H9 (cell line): ENCODE measurements at regions not wholly inside any gene's neighbourhood (a gene's known extent, or its start where the extent isn't known, plus 50 kb on each side); places are given as distances from the start of the nearest gene placed in this dataset.

ENCODE experiments used
- DNase-seq: peaks from one replicate; pipeline ENCODE4 v3.0.0-alpha.2; 2017
- H2AFZ ChIP-seq: one replicate; pipeline ENCODE4 v1.6.1; 2013; ENCODE audit warnings: mild to moderate bottlenecking, low read length, control low read depth, moderate library complexity
- H2AK5ac ChIP-seq: 2 replicates; pipeline ENCODE4 v1.6.1; 2013; ENCODE audit warnings: low read length, control low read depth, mixed read lengths; ENCODE audit not compliant: insufficient read length
- H2BK120ac ChIP-seq: one replicate; pipeline ENCODE4 v1.6.1; 2013; ENCODE audit warnings: low read depth, mild to moderate bottlenecking, low read length, control low read depth, inconsistent platforms; ENCODE audit not compliant: poor library complexity, severe bottlenecking
- H2BK12ac ChIP-seq: 2 replicates; pipeline ENCODE4 v1.6.1; 2013; ENCODE audit warnings: low read length, control low read depth, mixed read lengths, low read depth; ENCODE audit not compliant: insufficient read length
- H2BK15ac ChIP-seq: 2 replicates; pipeline ENCODE4 v1.6.1; 2013; ENCODE audit warnings: low read depth, low read length, control low read depth
- H2BK20ac ChIP-seq: one replicate; pipeline ENCODE4 v1.6.1; 2013; ENCODE audit warnings: low read depth, mild to moderate bottlenecking, low read length, control low read depth, inconsistent platforms; ENCODE audit not compliant: poor library complexity, severe bottlenecking
- H2BK5ac ChIP-seq: 2 replicates; pipeline ENCODE4 v1.6.1; 2013; ENCODE audit warnings: low read length, control low read depth, mixed read lengths; ENCODE audit not compliant: insufficient read length
- H3K14ac ChIP-seq: 2 replicates; pipeline ENCODE4 v1.6.1; 2013; ENCODE audit warnings: low read length, control low read depth; ENCODE audit not compliant: insufficient read depth
- H3K18ac ChIP-seq: 2 replicates; pipeline ENCODE4 v1.6.1; 2013; ENCODE audit warnings: low read depth, mild to moderate bottlenecking, mixed read lengths, low read length, control low read depth; ENCODE audit not compliant: insufficient read length
- H3K23ac ChIP-seq: 2 replicates; pipeline ENCODE4 v1.6.1; 2013; ENCODE audit warnings: low read length, control low read depth, mixed read lengths, low read depth; ENCODE audit not compliant: insufficient read length
- H3K23me2 ChIP-seq: 2 replicates; pipeline ENCODE4 v1.6.1; 2013; ENCODE audit warnings: low read depth, mild to moderate bottlenecking, mixed read lengths, low read length, control low read depth; ENCODE audit not compliant: insufficient read length, poor library complexity, severe bottlenecking
- H3K27ac ChIP-seq: 2 replicates; pipeline ENCODE4 v1.5.1; 2013; ENCODE audit warnings: low read length, control low read depth, mixed read lengths, low read depth; ENCODE audit not compliant: insufficient read length
- H3K27me3 ChIP-seq: 2 replicates; pipeline ENCODE4 v1.6.1; 2013; ENCODE audit warnings: low read length, control low read depth, inconsistent platforms; ENCODE audit not compliant: insufficient read depth
- H3K4ac ChIP-seq: 2 replicates; pipeline ENCODE4 v1.6.1; 2013; ENCODE audit warnings: low read depth, mild to moderate bottlenecking, control low read depth, inconsistent platforms, low read length, moderate library complexity
- H3K4me1 ChIP-seq: 2 replicates; pipeline ENCODE4 v1.6.1; 2013; ENCODE audit warnings: low read length, control low read depth, inconsistent platforms; ENCODE audit not compliant: insufficient read depth
- H3K4me2 ChIP-seq: 2 replicates; pipeline ENCODE4 v1.6.1; 2013; ENCODE audit warnings: low read length, control low read depth, mixed read lengths; ENCODE audit not compliant: insufficient read length, insufficient read depth
- H3K56ac ChIP-seq: 2 replicates; pipeline ENCODE4 v1.6.1; 2013; ENCODE audit warnings: low read depth, mild to moderate bottlenecking, mixed read lengths, low read length, control low read depth; ENCODE audit not compliant: insufficient read length
- H3K79me1 ChIP-seq: 2 replicates; pipeline ENCODE4 v1.6.1; 2013; ENCODE audit warnings: low read depth, mild to moderate bottlenecking, moderate library complexity, low read length, control low read depth, inconsistent platforms; ENCODE audit not compliant: insufficient read depth, poor library complexity, severe bottlenecking
- H3K79me2 ChIP-seq: 2 replicates; pipeline ENCODE4 v1.6.1; 2013; ENCODE audit warnings: low read length, control low read depth, inconsistent platforms; ENCODE audit not compliant: insufficient read depth
- H3K9ac ChIP-seq: 2 replicates; pipeline ENCODE4 v1.6.1; 2013; ENCODE audit warnings: low read length, control low read depth, mixed read lengths; ENCODE audit not compliant: insufficient read length; ENCODE audit errors: extremely low read depth
- H3K9me3 ChIP-seq: one replicate; pipeline ENCODE4 v1.6.1; 2013; ENCODE audit warnings: low read depth, low read length, inconsistent platforms; ENCODE audit not compliant: control insufficient read depth
- H3T11ph ChIP-seq: one replicate; pipeline ENCODE4 v1.6.1; 2013; ENCODE audit warnings: mild to moderate bottlenecking, low read length, control low read depth, inconsistent platforms
- H4K20me1 ChIP-seq: one replicate; pipeline ENCODE4 v1.6.1; 2013; ENCODE audit not compliant: control insufficient read depth, insufficient read length, insufficient read depth
- H4K5ac ChIP-seq: 2 replicates; pipeline ENCODE4 v1.6.1; 2013; ENCODE audit warnings: low read depth, mild to moderate bottlenecking, mixed read lengths, low read length, control low read depth; ENCODE audit not compliant: insufficient read length
- H4K8ac ChIP-seq: replicated peaks from 2 replicates; pipeline ENCODE4 v1.6.1; 2013; ENCODE audit warnings: low read length, control low read depth, mixed read lengths, low read depth; ENCODE audit not compliant: insufficient read length
- H4K91ac ChIP-seq: 2 replicates; pipeline ENCODE4 v1.6.1; 2013; ENCODE audit warnings: low read depth, mild to moderate bottlenecking, moderate library complexity, mixed read lengths, low read length, control low read depth; ENCODE audit not compliant: insufficient read length
- H3K27ac Mint-ChIP-seq, 3 experiments: 2 replicates in 2 of 3; 3 replicates in 1 of 3; pipeline ENCODE4 v1.8.0; 2020 to 2021; ENCODE audit warnings: mixed read lengths in 3 of 3, mild to moderate bottlenecking in 1 of 3, moderate library complexity in 1 of 3
- H3K27me3 Mint-ChIP-seq: 2 replicates; pipeline ENCODE4 v1.8.0; 2021; ENCODE audit warnings: low read depth, mild to moderate bottlenecking, moderate library complexity, mixed read lengths
- H3K36me3 Mint-ChIP-seq, 3 experiments: 2 replicates in 2 of 3; 3 replicates in 1 of 3; pipeline ENCODE4 v1.8.0; 2020 to 2021; ENCODE audit warnings: low read depth in 3 of 3, mixed read lengths in 3 of 3; ENCODE audit not compliant: insufficient read depth in 1 of 3
- H3K4me1 Mint-ChIP-seq, 2 experiments: 2 replicates each; pipeline ENCODE4 v1.8.0; 2020; ENCODE audit warnings: mixed read lengths in 2 of 2
- H3K4me3 Mint-ChIP-seq, 2 experiments: 2 replicates in 1 of 2; 3 replicates in 1 of 2; pipeline ENCODE4 v1.8.0; 2020 to 2021; ENCODE audit warnings: mild to moderate bottlenecking in 2 of 2, mixed read lengths in 2 of 2, moderate library complexity in 1 of 2
- H3K9me3 Mint-ChIP-seq, 2 experiments: 2 replicates in 1 of 2; 3 replicates in 1 of 2; pipeline ENCODE4 v1.8.0; 2020; ENCODE audit warnings: mild to moderate bottlenecking in 2 of 2, mixed read lengths in 2 of 2, moderate library complexity in 1 of 2
- WGBS: extraction: QIAGEN DNeasy Blood & Tissue Kit; methylation state at CpG from one replicate; pipeline ENCODE4 v1.1.7; 2013; ENCODE audit warnings: missing lambda C conversion rate, low lambda C conversion rate, mixed read lengths; ENCODE audit not compliant: insufficient read length; ENCODE audit errors: extremely low coverage; 5-methylcytosine and 5-hydroxymethylcytosine counted together
- TF ChIP-seq, protein P1 (sequence below): fragments of 200-600 bp; sonication (generic); conservative IDR thresholded peaks from 3 replicates; pipeline ENCODE4 v1.8.0; 2021; ENCODE audit warnings: antibody characterized with exemption, mild to moderate bottlenecking

DNA sequence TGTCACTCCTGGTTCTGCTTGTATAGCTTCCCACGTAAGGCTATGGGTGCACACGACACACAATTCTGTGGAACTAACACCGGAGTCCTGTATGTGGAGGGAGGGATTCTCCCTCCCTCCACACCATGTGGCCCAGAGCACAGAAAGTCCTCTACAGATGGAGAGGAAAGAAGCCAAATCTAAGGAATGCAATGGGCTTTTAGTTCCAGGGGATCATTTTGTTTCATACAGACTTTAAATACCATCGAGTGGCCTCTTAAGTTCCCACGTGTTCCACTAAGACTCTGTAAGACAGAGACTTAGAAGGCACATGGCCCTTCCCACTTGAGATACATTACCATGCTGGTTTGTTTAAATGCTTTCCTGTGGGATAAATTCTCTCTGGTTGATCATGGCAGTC lies 156.0 kb downstream of the TGFB2 start:
- H3K18ac ChIP-seq = no peak overlapping the region
- TF ChIP-seq, protein P1, sequence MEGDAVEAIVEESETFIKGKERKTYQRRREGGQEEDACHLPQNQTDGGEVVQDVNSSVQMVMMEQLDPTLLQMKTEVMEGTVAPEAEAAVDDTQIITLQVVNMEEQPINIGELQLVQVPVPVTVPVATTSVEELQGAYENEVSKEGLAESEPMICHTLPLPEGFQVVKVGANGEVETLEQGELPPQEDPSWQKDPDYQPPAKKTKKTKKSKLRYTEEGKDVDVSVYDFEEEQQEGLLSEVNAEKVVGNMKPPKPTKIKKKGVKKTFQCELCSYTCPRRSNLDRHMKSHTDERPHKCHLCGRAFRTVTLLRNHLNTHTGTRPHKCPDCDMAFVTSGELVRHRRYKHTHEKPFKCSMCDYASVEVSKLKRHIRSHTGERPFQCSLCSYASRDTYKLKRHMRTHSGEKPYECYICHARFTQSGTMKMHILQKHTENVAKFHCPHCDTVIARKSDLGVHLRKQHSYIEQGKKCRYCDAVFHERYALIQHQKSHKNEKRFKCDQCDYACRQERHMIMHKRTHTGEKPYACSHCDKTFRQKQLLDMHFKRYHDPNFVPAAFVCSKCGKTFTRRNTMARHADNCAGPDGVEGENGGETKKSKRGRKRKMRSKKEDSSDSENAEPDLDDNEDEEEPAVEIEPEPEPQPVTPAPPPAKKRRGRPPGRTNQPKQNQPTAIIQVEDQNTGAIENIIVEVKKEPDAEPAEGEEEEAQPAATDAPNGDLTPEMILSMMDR = no peak
- H3K4me1 Mint-ChIP-seq = peaks cover 9 to 14% of the 10 kb centered on the region in 2 experiments
- H3K4ac ChIP-seq = no peak overlapping the region
- no peaks in the 10 kb centered on the region for H3K27me3 ChIP-seq
- H4K8ac ChIP-seq = no peak overlapping the region
- H3T11ph ChIP-seq = no peak overlapping the region
- no peak overlapping the region for H2BK120ac ChIP-seq
- H4K5ac ChIP-seq = no peak overlapping the region
- H3K9me3 ChIP-seq = no peaks in the 10 kb centered on the region
- H3K23me2 ChIP-seq = no peaks in the 10 kb centered on the region
- H3K79me2 ChIP-seq = no peaks in the 10 kb centered on the region
- H2AK5ac ChIP-seq = no peak overlapping the region
- no peak overlapping the region for H2BK12ac ChIP-seq
- no peaks in the 10 kb centered on the region; the same call in 1 of the 2 replicates for H3K27me3 Mint-ChIP-seq
- H3K9ac ChIP-seq = no peak overlapping the region
- no peaks in the 10 kb centered on the region for H3K79me1 ChIP-seq
- no peak overlapping the region for H4K91ac ChIP-seq
- no peak overlapping the region for H2BK20ac ChIP-seq
- H3K27ac Mint-ChIP-seq = peak overlapping the region in 1 of 3 experiments; percentile 84; a peak in 1 of 7 replicates
- DNase-seq = no peak
- no peak overlapping the region for H3K56ac ChIP-seq
- H3K4me2 ChIP-seq = no peak overlapping the region
- H3K36me3 Mint-ChIP-seq = peaks cover 0 to 10% (median under 1%) of the 10 kb centered on the region in 3 experiments; a peak in 4 of 7 replicates
- H2BK15ac ChIP-seq = no peak overlapping the region
- H3K14ac ChIP-seq = no peak overlapping the region
- H3K4me3 Mint-ChIP-seq = no peak overlapping the region
- no peak overlapping the region for H3K27ac ChIP-seq
- WGBS = no CpG with 5 or more reads among the region's 5 CpGs
- H2BK5ac ChIP-seq = no peak overlapping the region
- H2AFZ ChIP-seq = no peak overlapping the region
- H4K20me1 ChIP-seq = no peaks in the 10 kb centered on the region
- H3K9me3 Mint-ChIP-seq = peaks cover 9 to 15% of the 10 kb centered on the region in 2 experiments
- no peaks in the 10 kb centered on the region for H3K4me1 ChIP-seq
- H3K23ac ChIP-seq = no peak overlapping the region
